ENCODE measurements at regions not wholly inside any gene's neighbourhood (a gene's known extent, or its start where the extent isn't known, plus 50 kb on each side); places are given as distances from the start of the nearest gene placed in this dataset.
A peak's percentile ranks its signal among the peaks of the same experiment; 100 is the strongest.

- no peaks in the 10 kb centered on the region for H3K27me3 ChIP-seq
- no peaks in the 10 kb centered on the region for H3K36me3 Mint-ChIP-seq
- no peak for DNase-seq (ENCODE audit: low spot score)
- no peak overlapping the region for H3K9ac ChIP-seq
- H3K9me3 ChIP-seq (ENCODE audit: low read depth), result no peaks in the 10 kb centered on the region
- H3K27ac ChIP-seq, result no peak overlapping the region
- no peak overlapping the region for H3K4me2 ChIP-seq
- H4K20me1 ChIP-seq (ENCODE audit: low read depth), result no peaks in the 10 kb centered on the region
- H3K4me3 ChIP-seq, result no peak overlapping the region
- no peak overlapping the region for H2AFZ ChIP-seq (replicated peaks)
- H3K27ac Mint-ChIP-seq, result no peak overlapping the region
- peaks cover 10% of the 10 kb centered on the region for H3K4me1 Mint-ChIP-seq
- H3F3A ChIP-seq (ENCODE audit: low read depth), result no peaks in the 10 kb centered on the region
- H3K9me3 Mint-ChIP-seq, result no peaks in the 10 kb centered on the region
- no peaks in the 10 kb centered on the region for H3K79me2 ChIP-seq (ENCODE audit: low read depth)
- no peak overlapping the region for H3K4me3 Mint-ChIP-seq
- H3K4me1 ChIP-seq, result no peaks in the 10 kb centered on the region
- no peaks in the 10 kb centered on the region for H3K36me3 ChIP-seq
- no peak for TF ChIP-seq EZH2 (IDR thresholded peaks at IDR 0.05)
- H3K27me3 Mint-ChIP-seq (ENCODE audit: insufficient read depth, low read depth), result no peaks in the 10 kb centered on the region
Observed at GRCh38 chr9:109716631-109717030, 63.4 kb upstream of the PALM2AKAP2 start.

- Mint-ChIP-seq H3K4me1 (peaks cover 7% of the 10 kb centered on the region), H3K27ac (no peak overlapping the region), H3K4me3 (no peak overlapping the region), H3K36me3 (no peaks in the 10 kb centered on the region), H3K27me3 (ENCODE audit: insufficient read depth, low read depth) (no peaks in the 10 kb centered on the region), H3K9me3 (no peaks in the 10 kb centered on the region)
- no peaks in the 10 kb centered on the region for H3K9me3 ChIP-seq (ENCODE audit: low read depth)
- no peaks in the 10 kb centered on the region for H3F3A ChIP-seq (ENCODE audit: low read depth)
- H3K9ac ChIP-seq, result no peak overlapping the region
- H3K36me3 ChIP-seq, result no peaks in the 10 kb centered on the region
- H3K27me3 ChIP-seq, result no peaks in the 10 kb centered on the region
- H4K20me1 ChIP-seq (ENCODE audit: low read depth), result no peaks in the 10 kb centered on the region
- H2AFZ ChIP-seq (replicated peaks), result no peak overlapping the region
- no peak overlapping the region for H3K4me3 ChIP-seq
- H3K4me1 ChIP-seq, result no peaks in the 10 kb centered on the region
- no peak for DNase-seq (ENCODE audit: low spot score)
- H3K4me2 ChIP-seq, result no peak overlapping the region
- TF ChIP-seq CTCF (IDR thresholded peaks at IDR 0.05) (no peak), EZH2 (IDR thresholded peaks at IDR 0.05) (no peak), EZH2phosphoT487 (IDR thresholded peaks at IDR 0.05) (no peak)
- H3K27ac ChIP-seq, result no peak overlapping the region
- no peaks in the 10 kb centered on the region for H3K79me2 ChIP-seq (ENCODE audit: low read depth)
Observed at GRCh38 chr9:109717342-109717741, 62.7 kb upstream of the PALM2AKAP2 start.

GRCh38 chr9:109718861-109719260, 61.1 kb upstream of the PALM2AKAP2 start:
- no peak for TF ChIP-seq CTCF (IDR thresholded peaks at IDR 0.05)
- TF ChIP-seq EZH2phosphoT487 (IDR thresholded peaks at IDR 0.05), result no peak
- no peak for TF ChIP-seq EZH2 (IDR thresholded peaks at IDR 0.05)
- H3K27ac Mint-ChIP-seq, result no peak overlapping the region
- no peaks in the 10 kb centered on the region for H3K79me2 ChIP-seq (ENCODE audit: low read depth)

GRCh38 chr9:109721001-109721400, 59.0 kb upstream of the PALM2AKAP2 start:
- Histone ChIP-seq H2AFZ (replicated peaks) (no peak overlapping the region), H3K79me2 (ENCODE audit: low read depth) (no peaks in the 10 kb centered on the region), H3K27me3 (no peaks in the 10 kb centered on the region), H3K4me1 (no peaks in the 10 kb centered on the region), H3K36me3 (no peaks in the 10 kb centered on the region), H3K4me2 (no peak overlapping the region), H3K9me3 (ENCODE audit: low read depth) (no peaks in the 10 kb centered on the region), H3K27ac (no peak overlapping the region), H3K4me3 (no peak overlapping the region), H3K9ac (no peak overlapping the region), H3F3A (ENCODE audit: low read depth) (no peaks in the 10 kb centered on the region), H4K20me1 (ENCODE audit: low read depth) (no peaks in the 10 kb centered on the region)
- H3K9me3 Mint-ChIP-seq, result no peaks in the 10 kb centered on the region
- no peaks in the 10 kb centered on the region for H3K27me3 Mint-ChIP-seq (ENCODE audit: insufficient read depth, low read depth)
- H3K4me3 Mint-ChIP-seq, result no peak overlapping the region
- no peak overlapping the region for H3K27ac Mint-ChIP-seq
- no peak for TF ChIP-seq EZH2 (IDR thresholded peaks at IDR 0.05)
- no peak for TF ChIP-seq EZH2phosphoT487 (IDR thresholded peaks at IDR 0.05)
- no peak for TF ChIP-seq CTCF (IDR thresholded peaks at IDR 0.05)
- DNase-seq (ENCODE audit: low spot score), result peak; percentile 10
- no peaks in the 10 kb centered on the region for H3K36me3 Mint-ChIP-seq
- peaks cover 6% of the 10 kb centered on the region for H3K4me1 Mint-ChIP-seq

More at GRCh38 chr9:109718861-109719260, 61.1 kb upstream of the PALM2AKAP2 start:
- Histone ChIP-seq H3F3A (ENCODE audit: low read depth) (no peaks in the 10 kb centered on the region), H3K27ac (no peak overlapping the region), H4K20me1 (ENCODE audit: low read depth) (no peaks in the 10 kb centered on the region), H3K9ac (no peak overlapping the region), H3K4me2 (no peak overlapping the region), H3K27me3 (no peaks in the 10 kb centered on the region), H2AFZ (replicated peaks) (no peak overlapping the region), H3K36me3 (no peaks in the 10 kb centered on the region), H3K4me3 (no peak overlapping the region), H3K4me1 (no peaks in the 10 kb centered on the region), H3K9me3 (ENCODE audit: low read depth) (no peaks in the 10 kb centered on the region)
- no peaks in the 10 kb centered on the region for H3K27me3 Mint-ChIP-seq (ENCODE audit: insufficient read depth, low read depth)
- peaks cover 6% of the 10 kb centered on the region for H3K4me1 Mint-ChIP-seq
- DNase-seq (ENCODE audit: low spot score), result no peak
- no peaks in the 10 kb centered on the region for H3K9me3 Mint-ChIP-seq
- H3K4me3 Mint-ChIP-seq, result no peak overlapping the region
- no peaks in the 10 kb centered on the region for H3K36me3 Mint-ChIP-seq

Measured in neural progenitor cell (in vitro differentiated cells).